ENCODE measurements at regions not wholly inside any gene's neighbourhood (a gene's known extent, or its start where the extent isn't known, plus 50 kb on each side); places are given as distances from the start of the nearest gene placed in this dataset.

DNA sequence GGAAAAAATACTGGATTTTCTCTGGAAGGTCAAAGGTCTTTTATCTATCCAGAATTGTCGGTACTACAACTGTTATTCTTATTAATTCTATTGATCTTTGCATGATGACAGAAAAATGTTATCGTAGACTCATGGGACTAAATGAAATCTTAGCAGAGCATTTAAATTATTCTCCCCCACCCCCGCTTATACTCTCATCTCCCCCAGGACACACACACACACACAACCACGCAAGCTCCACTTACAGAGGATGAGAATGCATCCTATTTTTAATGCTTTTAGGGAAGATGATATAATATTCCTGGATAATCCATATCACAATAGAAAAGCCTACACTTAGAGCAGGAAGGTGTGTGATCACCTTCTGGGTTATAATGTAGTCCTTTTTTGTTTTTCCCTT lies 91.9 kb upstream of the STARD13 start:
- WGBS, result 94% methylated on average over 4 of the region's 4 CpGs
- Histone ChIP-seq H3K9me3 (no peaks in the 10 kb centered on the region), H3K27me3 (replicated peaks; ENCODE audit: insufficient read depth) (no peaks in the 10 kb centered on the region), H3K36me3 (no peaks in the 10 kb centered on the region), H3K4me3 (no peak overlapping the region), H3K27ac (no peak overlapping the region), H3K4me1 (replicated peaks) (no peaks in the 10 kb centered on the region)
- TF ChIP-seq POLR2A (IDR thresholded peaks at IDR 0.05), result no peak
- TF ChIP-seq POLR2AphosphoS5 (IDR thresholded peaks at IDR 0.05), result no peak
- no peak for TF ChIP-seq CTCF (IDR thresholded peaks at IDR 0.05)
- DNase-seq (ENCODE audit: low spot score), result no peak
- intact Hi-C loops (cut with DNase I), result no loop called here

GRCh38 chr13:33377825-33378224 lies 92.3 kb upstream of the STARD13 start:
- H3K9me3 ChIP-seq, result no peaks in the 10 kb centered on the region
- no peaks in the 10 kb centered on the region for H3K4me1 ChIP-seq (replicated peaks)
- no peak overlapping the region for H3K27ac ChIP-seq
- no peak overlapping the region for H3K4me3 ChIP-seq
- TF ChIP-seq POLR2AphosphoS5 (IDR thresholded peaks at IDR 0.05) (no peak), CTCF (IDR thresholded peaks at IDR 0.05) (no peak), POLR2A (IDR thresholded peaks at IDR 0.05) (no peak)
- intact Hi-C loops (cut with DNase I), result no loop called here
- no peak for DNase-seq (ENCODE audit: low spot score)
- H3K36me3 ChIP-seq, result no peaks in the 10 kb centered on the region
- H3K27me3 ChIP-seq (replicated peaks; ENCODE audit: insufficient read depth), result no peaks in the 10 kb centered on the region

DNA sequence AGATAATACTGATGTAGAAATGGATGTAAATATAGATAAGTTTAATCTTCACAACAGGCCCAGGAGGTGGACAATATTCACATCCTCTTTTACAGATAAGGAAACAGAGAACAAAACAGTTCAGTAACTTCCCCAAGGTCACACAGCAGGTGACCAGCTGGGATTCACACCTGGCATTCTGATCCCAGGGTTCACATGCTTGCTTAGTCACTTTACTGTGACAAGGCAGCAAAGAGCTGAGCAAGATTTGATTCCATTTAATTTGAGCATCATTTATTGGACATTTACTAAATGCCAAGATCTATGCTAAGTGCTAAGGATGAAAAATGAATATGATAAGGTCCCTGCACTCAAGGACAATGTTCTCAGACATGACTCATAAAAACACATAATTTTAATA lies 94.1 kb upstream of the STARD13 start:
- Histone ChIP-seq H3K36me3 (no peaks in the 10 kb centered on the region), H3K27ac (no peak overlapping the region), H3K4me1 (replicated peaks) (no peaks in the 10 kb centered on the region), H3K9me3 (no peaks in the 10 kb centered on the region), H3K4me3 (no peak overlapping the region), H3K27me3 (replicated peaks; ENCODE audit: insufficient read depth) (no peaks in the 10 kb centered on the region)
- no peak for TF ChIP-seq CTCF (IDR thresholded peaks at IDR 0.05)
- no peak for TF ChIP-seq POLR2A (IDR thresholded peaks at IDR 0.05)
- TF ChIP-seq POLR2AphosphoS5 (IDR thresholded peaks at IDR 0.05), result no peak
- no peak for DNase-seq (ENCODE audit: low spot score)
- intact Hi-C loops (cut with DNase I), result no loop called here

DNA sequence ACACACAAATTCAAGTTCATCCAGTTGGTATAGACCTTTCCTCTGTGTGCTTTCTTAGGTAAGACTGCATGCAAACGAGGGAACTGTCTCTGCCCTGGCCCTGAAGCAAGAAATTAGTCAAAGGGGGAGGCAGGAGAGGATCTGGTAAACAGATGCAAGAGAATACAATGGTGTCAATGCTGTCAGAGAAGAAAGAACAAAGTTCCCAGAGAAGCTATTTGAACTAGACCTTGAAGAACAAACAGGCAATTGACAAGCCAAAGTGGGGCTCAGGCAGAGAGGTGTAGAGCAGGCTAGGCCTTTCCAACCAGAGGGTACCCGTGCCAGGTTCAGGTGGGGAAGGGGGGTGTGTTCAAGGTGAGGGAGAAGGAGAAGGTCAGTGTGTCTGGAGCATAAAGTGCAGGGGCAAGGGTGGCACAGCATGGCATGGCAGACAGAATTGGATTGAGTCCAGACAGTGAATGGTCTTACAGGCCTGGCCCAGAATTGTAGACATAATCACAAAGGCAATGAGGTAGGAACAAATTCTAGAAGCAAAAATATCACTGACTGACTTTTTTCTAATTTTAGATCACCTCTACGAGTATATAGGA lies 95.0 kb upstream of the STARD13 start:
- Histone ChIP-seq H3K27me3 (replicated peaks; ENCODE audit: insufficient read depth) (no peaks in the 10 kb centered on the region), H3K9me3 (no peaks in the 10 kb centered on the region), H3K4me3 (no peak overlapping the region), H3K27ac (no peak overlapping the region), H3K36me3 (no peaks in the 10 kb centered on the region), H3K4me1 (replicated peaks) (no peaks in the 10 kb centered on the region)
- TF ChIP-seq CTCF (IDR thresholded peaks at IDR 0.05) (no peak), POLR2A (IDR thresholded peaks at IDR 0.05) (no peak), POLR2AphosphoS5 (IDR thresholded peaks at IDR 0.05) (no peak)
- DNase-seq (ENCODE audit: low spot score), result no peak
- intact Hi-C loops (cut with DNase I), result no loop called here
- 69% methylated on average over 3 of the region's 3 CpGs for WGBS

GRCh38 chr13:33381180-33381579 lies 95.6 kb upstream of the STARD13 start:
- TF ChIP-seq POLR2AphosphoS5 (IDR thresholded peaks at IDR 0.05) (no peak), POLR2A (IDR thresholded peaks at IDR 0.05) (no peak), CTCF (IDR thresholded peaks at IDR 0.05) (no peak)
- no peaks in the 10 kb centered on the region for H3K9me3 ChIP-seq
- DNase-seq (ENCODE audit: low spot score), result no peak
- intact Hi-C loops (cut with DNase I), result no loop called here
- H3K27ac ChIP-seq, result no peak overlapping the region
- no peaks in the 10 kb centered on the region for H3K27me3 ChIP-seq (replicated peaks; ENCODE audit: insufficient read depth)
- H3K36me3 ChIP-seq, result no peaks in the 10 kb centered on the region
- 92% methylated on average over 5 of the region's 5 CpGs for WGBS
- H3K4me1 ChIP-seq (replicated peaks), result no peaks in the 10 kb centered on the region
- H3K4me3 ChIP-seq, result no peak overlapping the region
